Hypothalamus (tissue), 51 donors: ENCODE measurements at regions not wholly inside any gene's neighbourhood (a gene's known extent, or its start where the extent isn't known, plus 50 kb on each side); places are given as distances from the start of the nearest gene placed in this dataset.
"Not testable (repeated sequence)": the region's sequence is repeated elsewhere in the genome, so short reads cannot be mapped to it uniquely, and the experiment has no call there.

Source experiments
- DNase-seq, 51 donors: peaks; one replicate each; lab custom pipeline; 2025; lab: John Stamatoyannopoulos, UW

- DNase-seq, result no peak
These were observed 156.4 kb upstream of the KYNU start for GRCh38 chr2:142721015-142721414.

GRCh38 chr2:142718576-142719155 lies 158.8 kb upstream of the KYNU start:
- DNase-seq, result no peak

GRCh38 chr2:142716463-142717242 lies 160.8 kb upstream of the KYNU start:
- DNase-seq, result peak in 2 of 51 donors; percentile 3 to 9

- DNase-seq, result no peak
These were observed 162.9 kb upstream of the KYNU start for GRCh38 chr2:142714600-142714999.

- DNase-seq, result no peak
These were observed 167.1 kb upstream of the KYNU start for GRCh38 chr2:142710336-142710735.

- no peak for DNase-seq
These were observed 170.1 kb upstream of the KYNU start for GRCh38 chr2:142707318-142707717.

GRCh38 chr2:142702397-142702796 lies 175.1 kb upstream of the KYNU start:
- not testable (repeated sequence) for DNase-seq

GRCh38 chr2:142695350-142696257 lies 181.9 kb upstream of the KYNU start:
- DNase-seq, result peak in 1 of 51 donors; percentile 17

GRCh38 chr2:142694282-142694681 lies 183.2 kb upstream of the KYNU start:
- DNase-seq, result no peak

- DNase-seq, result no peak
These were observed 184.1 kb upstream of the KYNU start for GRCh38 chr2:142693171-142693950.

- no peak for DNase-seq
These were observed 188.4 kb upstream of the KYNU start for GRCh38 chr2:142688856-142689605.

GRCh38 chr2:142687509-142687908 lies 190.0 kb upstream of the KYNU start:
- no peak for DNase-seq

GRCh38 chr2:142687075-142687474 lies 190.4 kb upstream of the KYNU start:
- DNase-seq, result no peak

GRCh38 chr2:142684667-142685066 lies 192.8 kb upstream of the KYNU start:
- DNase-seq, result no peak

GRCh38 chr2:142682528-142682927 lies 194.9 kb upstream of the KYNU start:
- peak in 1 of 51 donors; percentile 20 for DNase-seq

GRCh38 chr2:142681952-142682351 lies 195.5 kb upstream of the KYNU start:
- no peak for DNase-seq

- DNase-seq, result no peak
These were observed 199.3 kb upstream of the KYNU start for GRCh38 chr2:142678164-142678563.

GRCh38 chr2:142675398-142675797 lies 202.1 kb upstream of the KYNU start:
- no peak for DNase-seq

- no peak for DNase-seq
These were observed 203.6 kb upstream of the KYNU start for GRCh38 chr2:142673836-142674235.

- no peak for DNase-seq
These were observed 204.8 kb upstream of the KYNU start for GRCh38 chr2:142672698-142673097.
